RWPE2 (cell line): ENCODE measurements at regions not wholly inside any gene's neighbourhood (a gene's known extent, or its start where the extent isn't known, plus 50 kb on each side); places are given as distances from the start of the nearest gene placed in this dataset.

Experiments
- ATAC-seq: fragments of 200-7000 bp; cut with Tn5 transposase; 3 replicates; pipeline ENCODE4 v1.9.1; 2021; ENCODE audit warnings: low read depth
- DNase-seq: peaks from one replicate; pipeline ENCODE4 v3.0.0-alpha.2; 2020; ENCODE audit warnings: low spot score
- H3K27ac ChIP-seq: fragments of 450-650 bp; 2 replicates; pipeline ENCODE4 v1.5.1; 2017; ENCODE audit warnings: mild to moderate bottlenecking; ENCODE audit not compliant: poor library complexity, severe bottlenecking
- H3K27me3 ChIP-seq: fragments of 250-450 bp; sonication (Bioruptor Pico); 2 replicates; pipeline ENCODE4 v1.5.1; 2021; ENCODE audit warnings: mild to moderate bottlenecking, moderate library complexity; ENCODE audit not compliant: insufficient read depth, poor library complexity, severe bottlenecking
- H3K36me3 ChIP-seq: fragments of 250-450 bp; sonication (Bioruptor Pico); 2 replicates; pipeline ENCODE4 v1.5.1; 2020; ENCODE audit warnings: low read depth, mild to moderate bottlenecking, moderate library complexity
- H3K4me1 ChIP-seq: fragments of 250-450 bp; sonication (Bioruptor Pico); 2 replicates; pipeline ENCODE4 v1.5.1; 2021; ENCODE audit warnings: mild to moderate bottlenecking, moderate library complexity; ENCODE audit not compliant: insufficient read depth, poor library complexity, severe bottlenecking
- H3K4me3 ChIP-seq: fragments of 250-450 bp; sonication (Bioruptor Pico); 2 replicates; pipeline ENCODE4 v1.5.1; 2021; ENCODE audit warnings: mild to moderate bottlenecking, moderate library complexity; ENCODE audit not compliant: severe bottlenecking
- H3K9me3 ChIP-seq: fragments of 250-450 bp; sonication (Bioruptor Pico); 2 replicates; pipeline ENCODE4 v1.5.1; 2021; ENCODE audit warnings: mild to moderate bottlenecking, moderate library complexity; ENCODE audit not compliant: severe bottlenecking
- TF ChIP-seq, protein P1 (sequence below): fragments of 450-650 bp; IDR thresholded peaks from one replicate; pipeline ENCODE4 v1.5.1; 2017; ENCODE audit warnings: mild to moderate bottlenecking, moderate library complexity; ENCODE audit not compliant: poor library complexity, severe bottlenecking

- no peak overlapping the region for H3K4me3 ChIP-seq
- H3K4me1 ChIP-seq: no peaks in the 10 kb centered on the region
- H3K36me3 ChIP-seq: no peaks in the 10 kb centered on the region
- ATAC-seq: no peak
- DNase-seq: no peak
- no peak overlapping the region for H3K27ac ChIP-seq
- H3K9me3 ChIP-seq: no peaks in the 10 kb centered on the region
- H3K27me3 ChIP-seq: no peaks in the 10 kb centered on the region
- TF ChIP-seq, protein P1, sequence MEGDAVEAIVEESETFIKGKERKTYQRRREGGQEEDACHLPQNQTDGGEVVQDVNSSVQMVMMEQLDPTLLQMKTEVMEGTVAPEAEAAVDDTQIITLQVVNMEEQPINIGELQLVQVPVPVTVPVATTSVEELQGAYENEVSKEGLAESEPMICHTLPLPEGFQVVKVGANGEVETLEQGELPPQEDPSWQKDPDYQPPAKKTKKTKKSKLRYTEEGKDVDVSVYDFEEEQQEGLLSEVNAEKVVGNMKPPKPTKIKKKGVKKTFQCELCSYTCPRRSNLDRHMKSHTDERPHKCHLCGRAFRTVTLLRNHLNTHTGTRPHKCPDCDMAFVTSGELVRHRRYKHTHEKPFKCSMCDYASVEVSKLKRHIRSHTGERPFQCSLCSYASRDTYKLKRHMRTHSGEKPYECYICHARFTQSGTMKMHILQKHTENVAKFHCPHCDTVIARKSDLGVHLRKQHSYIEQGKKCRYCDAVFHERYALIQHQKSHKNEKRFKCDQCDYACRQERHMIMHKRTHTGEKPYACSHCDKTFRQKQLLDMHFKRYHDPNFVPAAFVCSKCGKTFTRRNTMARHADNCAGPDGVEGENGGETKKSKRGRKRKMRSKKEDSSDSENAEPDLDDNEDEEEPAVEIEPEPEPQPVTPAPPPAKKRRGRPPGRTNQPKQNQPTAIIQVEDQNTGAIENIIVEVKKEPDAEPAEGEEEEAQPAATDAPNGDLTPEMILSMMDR: no peak
These were observed 480.8 kb downstream of the PLCL1 start for GRCh38 chr2:198285216-198285615.

- Histone ChIP-seq H3K4me1 (no peaks in the 10 kb centered on the region), H3K36me3 (no peaks in the 10 kb centered on the region), H3K9me3 (no peaks in the 10 kb centered on the region), H3K27ac (no peak overlapping the region), H3K4me3 (no peak overlapping the region), H3K27me3 (no peaks in the 10 kb centered on the region)
- no peak for ATAC-seq
- DNase-seq: no peak
- TF ChIP-seq, protein P1: no peak
These were observed 478.8 kb downstream of the PLCL1 start for GRCh38 chr2:198283146-198283545.

- no peaks in the 10 kb centered on the region for H3K36me3 ChIP-seq
- H3K4me3 ChIP-seq: no peak overlapping the region
- DNase-seq: no peak
- H3K4me1 ChIP-seq: no peaks in the 10 kb centered on the region
- no peaks in the 10 kb centered on the region for H3K9me3 ChIP-seq
- ATAC-seq: no peak
- TF ChIP-seq, protein P1: no peak
- H3K27ac ChIP-seq: no peak overlapping the region
- no peaks in the 10 kb centered on the region for H3K27me3 ChIP-seq
These were observed 477.7 kb downstream of the PLCL1 start for GRCh38 chr2:198282061-198282460.

GRCh38 chr2:198280145-198280544, 475.8 kb downstream of the PLCL1 start:
- H3K27me3 ChIP-seq: no peaks in the 10 kb centered on the region
- no peak overlapping the region for H3K27ac ChIP-seq
- H3K4me3 ChIP-seq: no peak overlapping the region
- no peak for DNase-seq
- TF ChIP-seq, protein P1: no peak
- H3K36me3 ChIP-seq: no peaks in the 10 kb centered on the region
- H3K9me3 ChIP-seq: no peaks in the 10 kb centered on the region
- ATAC-seq: no peak
- no peaks in the 10 kb centered on the region for H3K4me1 ChIP-seq

DNA sequence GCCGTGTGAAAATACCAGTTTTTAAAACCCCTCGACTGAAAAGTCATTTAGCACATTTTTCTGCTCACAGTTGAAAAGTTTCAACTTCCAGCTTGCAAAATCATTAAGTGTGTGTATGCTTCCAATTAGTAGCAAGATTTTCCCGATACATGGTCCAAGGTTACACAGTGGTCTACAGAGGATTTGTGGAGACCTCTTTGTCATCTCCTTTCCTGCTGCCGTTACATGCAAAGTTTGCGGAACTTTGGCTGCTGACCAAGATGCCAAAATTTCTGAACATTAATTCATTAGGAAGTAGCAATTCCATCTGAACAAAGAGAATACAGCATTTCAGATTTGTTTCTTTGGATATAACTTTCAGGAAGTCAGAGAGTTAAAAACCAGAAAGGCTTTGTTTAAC, 474.6 kb downstream of the PLCL1 start:
- no peaks in the 10 kb centered on the region for H3K27me3 ChIP-seq
- H3K36me3 ChIP-seq: no peaks in the 10 kb centered on the region
- no peaks in the 10 kb centered on the region for H3K9me3 ChIP-seq
- TF ChIP-seq, protein P1: no peak
- no peaks in the 10 kb centered on the region for H3K4me1 ChIP-seq
- ATAC-seq (no peak), DNase-seq (no peak)
- no peak overlapping the region for H3K27ac ChIP-seq
- no peak overlapping the region for H3K4me3 ChIP-seq
